ENCODE measurements at regions not wholly inside any gene's neighbourhood (a gene's known extent, or its start where the extent isn't known, plus 50 kb on each side); places are given as distances from the start of the nearest gene placed in this dataset.

DNA sequence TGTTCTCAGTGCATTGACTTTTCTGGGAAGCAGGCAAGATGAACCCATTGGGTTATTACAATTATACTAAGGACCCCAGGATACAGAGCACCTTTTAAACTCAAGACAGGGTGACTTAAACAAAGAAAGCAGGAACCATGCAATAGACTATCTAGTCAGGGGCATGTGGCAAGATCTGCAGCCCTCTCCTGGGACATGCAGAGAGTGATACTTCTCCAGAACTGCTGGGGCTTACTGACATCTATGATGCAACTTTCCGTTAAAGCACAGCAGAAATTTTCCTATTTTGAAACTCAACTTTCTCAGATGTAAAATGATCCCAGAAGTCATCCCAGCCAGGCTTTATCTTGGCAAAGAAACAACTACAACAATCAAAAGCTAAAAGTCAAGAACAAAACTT, 162.2 kb upstream of the HNMT start:
- TF ChIP-seq CTCF (conservative IDR thresholded peaks at IDR 0.05; ENCODE audit: low read length) (no peak), EZH2phosphoT487 (IDR thresholded peaks at IDR 0.05; ENCODE audit: borderline replicate concordance) (no peak)
